ENCODE measurements at regions not wholly inside any gene's neighbourhood (a gene's known extent, or its start where the extent isn't known, plus 50 kb on each side); places are given as distances from the start of the nearest gene placed in this dataset.
A peak's percentile ranks its signal among the peaks of the same experiment; 100 is the strongest.

- Histone ChIP-seq H3K23me2 (ENCODE audit: low read depth, low read length) (no peaks in the 10 kb centered on the region), H3K79me1 (ENCODE audit: low read depth, low read length) (no peaks in the 10 kb centered on the region), H3K4me3 (ENCODE audit: extremely low read depth in 1 of 4, insufficient read depth in 2 of 4, low read depth in 3 of 4, low read length in 4 of 4) (no peak overlapping the region), H2BK120ac (replicated peaks; ENCODE audit: low read depth, low read length) (no peak overlapping the region), H2AFZ (ENCODE audit: low read length) (no peak overlapping the region), H3K4ac (replicated peaks; ENCODE audit: insufficient read length, low read depth, low read length) (no peak overlapping the region), H2BK20ac (ENCODE audit: low read length) (no peak overlapping the region), H3K14ac (ENCODE audit: insufficient read length) (no peak overlapping the region), H4K8ac (ENCODE audit: extremely low read depth, insufficient read depth, low read length) (no peak overlapping the region), H2BK5ac (ENCODE audit: low read depth, low read length) (no peak overlapping the region), H3K23ac (ENCODE audit: insufficient read length) (no peak overlapping the region), H3K18ac (ENCODE audit: extremely low read depth, low read length) (no peak overlapping the region), H3K27ac (ENCODE audit: low read depth, low read length) (no peak overlapping the region), H2BK12ac (ENCODE audit: low read depth, low read length) (no peak overlapping the region), H3K27me3 (replicated peaks in 1 of 4; ENCODE audit: control insufficient read depth in 3 of 4, extremely low read depth in 1 of 4, insufficient read depth in 3 of 4, low read length in 3 of 4) (no peaks in the 10 kb centered on the region), H3K56ac (replicated peaks; ENCODE audit: insufficient read length, low read depth, low read length) (no peak overlapping the region), H3K4me1 (replicated peaks in 1 of 4; ENCODE audit: control insufficient read depth in 3 of 4, insufficient read depth in 4 of 4, low read length in 3 of 4) (peaks cover 0 to 3% (median under 1%) of the 10 kb centered on the region in 4 experiments; a peak in 1 of 7 replicates), H3K79me2 (ENCODE audit: control insufficient read depth in 1 of 2, insufficient read depth in 2 of 2, low read length in 2 of 2) (no peaks in the 10 kb centered on the region), H2AK5ac (ENCODE audit: low read depth, low read length) (no peak overlapping the region), H4K20me1 (replicated peaks in 1 of 2; ENCODE audit: control insufficient read depth in 1 of 2, insufficient read depth in 2 of 2, low read length in 2 of 2) (no peaks in the 10 kb centered on the region), H3K4me2 (ENCODE audit: insufficient read depth in 1 of 2, low read depth in 2 of 2, low read length in 2 of 2) (no peak overlapping the region), H3K9ac (replicated peaks in 1 of 4; ENCODE audit: extremely low read depth in 1 of 4, low read depth in 3 of 4, low read length in 3 of 4) (no peak overlapping the region), H2BK15ac (ENCODE audit: low read length) (no peak overlapping the region), H3K36me3 (ENCODE audit: control insufficient read depth in 2 of 4, insufficient read depth in 4 of 4, low read length in 3 of 4) (no peaks in the 10 kb centered on the region), H4K5ac (ENCODE audit: insufficient read length, low read depth, low read length) (no peak overlapping the region), H4K91ac (replicated peaks; ENCODE audit: insufficient read length, low read length) (no peak overlapping the region), H3K9me3 (ENCODE audit: insufficient read depth in 2 of 2, low read depth in 1 of 2, low read length in 1 of 2) (no peaks in the 10 kb centered on the region)
- CTCF ChIA-PET (ENCODE audit: partially characterized antibody): interaction anchor here (0.6 to 2.4 kb wide), 6 partner anchors 10 to 171 kb away, joined by 3 to 9 read pairs (median 4); no protein-coding TSS in a partner anchor
- POLR2A ChIA-PET (ENCODE audit: partially characterized antibody): no interaction called here
- FAIRE-seq (no peak), DNase-seq (ENCODE audit: low read depth in 1 of 2, low spot score in 2 of 2) (no peak)
- 79% methylated on average over 10 of the region's 10 CpGs; no CpG with 5 or more reads in 1 of the 2 experiments for WGBS, 2 experiments (ENCODE audit: extremely low coverage in 1 of 2, insufficient coverage in 1 of 2, insufficient read length in 1 of 2, insufficient replicate concordance in 2 of 2, low coverage in 1 of 2, low lambda C conversion rate in 2 of 2, missing lambda C conversion rate in 1 of 2)
- TF ChIP-seq, protein P1, sequence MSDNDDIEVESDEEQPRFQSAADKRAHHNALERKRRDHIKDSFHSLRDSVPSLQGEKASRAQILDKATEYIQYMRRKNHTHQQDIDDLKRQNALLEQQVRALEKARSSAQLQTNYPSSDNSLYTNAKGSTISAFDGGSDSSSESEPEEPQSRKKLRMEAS (IDR thresholded peaks at IDR 0.05): no peak
- TF ChIP-seq RAD21 (IDR thresholded peaks at IDR 0.05 in 1 of 2, conservative IDR thresholded peaks at IDR 0.05 in 1 of 2; ENCODE audit: low read depth in 2 of 2, low read length in 2 of 2): peak in 1 of 2 experiments; percentile 3; a peak in 1 of 4 replicates
Measured at GRCh38 chr6:148200293-148200692, 142.3 kb upstream of the SASH1 start.

Measured in H1 (cell line).